ENCODE measurements at regions not wholly inside any gene's neighbourhood (a gene's known extent, or its start where the extent isn't known, plus 50 kb on each side); places are given as distances from the start of the nearest gene placed in this dataset.
A peak's percentile ranks its signal among the peaks of the same experiment; 100 is the strongest.

DNA sequence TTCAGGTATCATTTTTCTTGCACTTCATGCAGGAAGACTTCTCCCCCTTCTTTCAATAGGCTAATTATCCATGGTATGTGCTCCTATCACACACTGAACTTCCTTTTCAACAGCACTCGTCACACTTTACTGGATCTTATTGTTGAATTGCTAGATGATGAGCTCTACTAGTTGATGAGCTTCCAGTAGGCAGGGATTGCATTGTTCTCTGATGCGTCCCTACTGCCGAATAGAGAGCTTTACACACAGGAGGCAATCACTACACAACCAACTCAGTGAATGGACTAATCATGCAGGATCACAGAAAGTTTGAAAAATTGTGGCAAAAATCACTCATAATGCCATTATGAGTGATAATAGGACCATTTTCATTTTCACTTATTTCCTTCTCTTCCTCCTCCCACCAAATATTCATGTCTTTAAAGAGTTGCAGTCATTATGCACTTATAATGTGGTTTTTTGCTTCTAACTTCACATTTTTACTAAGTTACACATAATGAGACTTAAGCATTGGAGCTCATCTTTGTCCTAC lies 128.1 kb upstream of the ZNF648 start:
- TF ChIP-seq, protein P1, sequence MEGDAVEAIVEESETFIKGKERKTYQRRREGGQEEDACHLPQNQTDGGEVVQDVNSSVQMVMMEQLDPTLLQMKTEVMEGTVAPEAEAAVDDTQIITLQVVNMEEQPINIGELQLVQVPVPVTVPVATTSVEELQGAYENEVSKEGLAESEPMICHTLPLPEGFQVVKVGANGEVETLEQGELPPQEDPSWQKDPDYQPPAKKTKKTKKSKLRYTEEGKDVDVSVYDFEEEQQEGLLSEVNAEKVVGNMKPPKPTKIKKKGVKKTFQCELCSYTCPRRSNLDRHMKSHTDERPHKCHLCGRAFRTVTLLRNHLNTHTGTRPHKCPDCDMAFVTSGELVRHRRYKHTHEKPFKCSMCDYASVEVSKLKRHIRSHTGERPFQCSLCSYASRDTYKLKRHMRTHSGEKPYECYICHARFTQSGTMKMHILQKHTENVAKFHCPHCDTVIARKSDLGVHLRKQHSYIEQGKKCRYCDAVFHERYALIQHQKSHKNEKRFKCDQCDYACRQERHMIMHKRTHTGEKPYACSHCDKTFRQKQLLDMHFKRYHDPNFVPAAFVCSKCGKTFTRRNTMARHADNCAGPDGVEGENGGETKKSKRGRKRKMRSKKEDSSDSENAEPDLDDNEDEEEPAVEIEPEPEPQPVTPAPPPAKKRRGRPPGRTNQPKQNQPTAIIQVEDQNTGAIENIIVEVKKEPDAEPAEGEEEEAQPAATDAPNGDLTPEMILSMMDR (IDR thresholded peaks at IDR 0.05; ENCODE audit: insufficient read depth, low read length) = no peak
- H3K4me3 ChIP-seq (ENCODE audit: low read depth, low read length) = no peak overlapping the region
- DNase-seq (ENCODE audit: low read depth) = no peak

DNA sequence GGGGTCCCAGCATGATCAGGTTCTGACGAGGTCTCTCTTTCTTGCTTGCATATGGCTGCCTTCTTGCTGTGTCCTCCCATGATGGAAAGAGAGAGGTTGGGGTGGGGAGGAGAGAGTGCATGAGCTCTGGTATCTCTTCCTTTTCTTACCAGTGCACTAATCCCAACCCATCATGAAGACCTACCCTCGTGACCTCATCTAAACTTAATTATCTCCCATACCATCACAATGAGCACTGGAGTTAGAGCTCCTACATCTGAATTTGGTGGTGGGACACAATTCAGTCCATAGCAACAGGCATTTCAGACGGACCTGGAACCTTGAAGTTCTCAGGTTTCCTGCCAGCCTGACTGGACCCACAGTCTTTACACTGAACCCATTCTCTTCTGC lies 125.2 kb upstream of the ZNF648 start:
- no peak overlapping the region for H3K4me3 ChIP-seq (ENCODE audit: low read depth, low read length)
- no peak for DNase-seq (ENCODE audit: low read depth)
- TF ChIP-seq, protein P1 (IDR thresholded peaks at IDR 0.05; ENCODE audit: insufficient read depth, low read length) = no peak

- peak; percentile 31 for DNase-seq (ENCODE audit: low read depth)
- no peak overlapping the region for H3K4me3 ChIP-seq (ENCODE audit: low read depth, low read length)
- TF ChIP-seq, protein P1 (IDR thresholded peaks at IDR 0.05; ENCODE audit: insufficient read depth, low read length) = no peak
These were observed 124.6 kb upstream of the ZNF648 start for GRCh38 chr1:182185842-182186756.

GRCh38 chr1:182185136-182185535 lies 123.6 kb upstream of the ZNF648 start:
- TF ChIP-seq, protein P1 (IDR thresholded peaks at IDR 0.05; ENCODE audit: insufficient read depth, low read length) = no peak
- H3K4me3 ChIP-seq (ENCODE audit: low read depth, low read length) = no peak overlapping the region
- DNase-seq (ENCODE audit: low read depth) = no peak

DNA sequence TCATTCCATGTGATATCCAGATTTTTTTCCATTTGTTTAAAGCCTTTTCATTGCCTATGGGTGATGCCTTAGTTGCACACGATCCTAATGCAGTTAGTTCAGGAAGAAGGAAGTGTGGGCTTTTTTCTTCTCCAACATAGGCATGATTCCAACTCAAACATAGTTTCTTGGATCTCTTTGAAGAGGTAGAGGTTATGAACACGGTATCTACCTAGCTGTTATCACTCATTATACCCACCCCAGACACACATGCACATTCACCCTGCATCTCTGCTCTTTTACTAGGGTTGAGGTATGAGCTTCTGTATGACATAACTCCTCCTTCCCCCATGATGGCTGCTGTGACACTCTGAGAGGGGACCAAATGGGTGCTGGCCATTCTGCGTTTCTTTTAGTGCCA lies 122.1 kb upstream of the ZNF648 start:
- no peak overlapping the region for H3K4me3 ChIP-seq (ENCODE audit: low read depth, low read length)
- TF ChIP-seq, protein P1 (IDR thresholded peaks at IDR 0.05; ENCODE audit: insufficient read depth, low read length) = no peak
- no peak for DNase-seq (ENCODE audit: low read depth)

GRCh38 chr1:182182311-182182710 lies 120.8 kb upstream of the ZNF648 start:
- no peak overlapping the region for H3K4me3 ChIP-seq (ENCODE audit: low read depth, low read length)
- TF ChIP-seq, protein P1 (IDR thresholded peaks at IDR 0.05; ENCODE audit: insufficient read depth, low read length) = no peak
- DNase-seq (ENCODE audit: low read depth) = no peak

All from fibroblast of the aortic adventitia (primary cell).